SU-DHL-6 (cell line): ENCODE measurements at regions not wholly inside any gene's neighbourhood (a gene's known extent, or its start where the extent isn't known, plus 50 kb on each side); places are given as distances from the start of the nearest gene placed in this dataset.

Source experiments
- H2AFZ ChIP-seq: fragments of 200-600 bp; sonication (generic); 2 replicates; pipeline ENCODE4 v1.6.1; 2014; ENCODE audit warnings: low read depth, mild to moderate bottlenecking, moderate library complexity, mixed read lengths, antibody characterized with exemption, low read length; ENCODE audit not compliant: severe bottlenecking
- H3F3A ChIP-seq: fragments of 200-600 bp; shearing (Covaris generic); 2 replicates; pipeline ENCODE4 v1.6.0; 2016; ENCODE audit warnings: antibody characterized with exemption, mild to moderate bottlenecking; ENCODE audit not compliant: insufficient read depth
- H3K27ac ChIP-seq: fragments of 200-600 bp; sonication (generic); 2 replicates; pipeline ENCODE4 v1.5.1; 2016; ENCODE audit warnings: low read depth, mild to moderate bottlenecking, low read length, moderate library complexity, mixed read lengths
- H3K27me3 ChIP-seq: fragments of 200-600 bp; sonication (generic), shearing (Covaris generic); 2 replicates; pipeline ENCODE4 v1.6.0; 2014; ENCODE audit warnings: mild to moderate bottlenecking, low read length
- H3K36me3 ChIP-seq: fragments of 200-600 bp; sonication (generic); 2 replicates; pipeline ENCODE4 v1.6.1; 2014; ENCODE audit warnings: mild to moderate bottlenecking, low read length, mixed read lengths
- H3K4me2 ChIP-seq: fragments of 300-600, 200-600 bp; shearing (Covaris generic), sonication (generic); 2 replicates; pipeline ENCODE4 v1.6.0; 2014; ENCODE audit warnings: low read length, low read depth, mild to moderate bottlenecking; ENCODE audit not compliant: poor library complexity, severe bottlenecking
- H3K4me3 ChIP-seq: fragments of 200-600 bp; sonication (generic); 2 replicates; pipeline ENCODE4 v1.5.1; 2014; ENCODE audit warnings: antibody characterized with exemption, low read length, mild to moderate bottlenecking, mixed read lengths; ENCODE audit not compliant: insufficient read depth, poor library complexity, severe bottlenecking
- H3K79me2 ChIP-seq: fragments of 200-600 bp; sonication (generic); 2 replicates; pipeline ENCODE4 v1.6.1; 2014; ENCODE audit warnings: mild to moderate bottlenecking, low read length, moderate library complexity; ENCODE audit not compliant: insufficient read depth
- H3K9ac ChIP-seq: fragments of 200-600 bp; sonication (generic); 2 replicates; pipeline ENCODE4 v1.7.0; 2014; ENCODE audit warnings: mild to moderate bottlenecking, low read length
- H3K9me2 ChIP-seq: fragments of 200-600 bp; sonication (generic); replicated peaks from 2 replicates; pipeline ENCODE4 v1.6.1; 2014; ENCODE audit warnings: low read length; ENCODE audit not compliant: insufficient read depth
- H3K9me3 ChIP-seq: fragments of 200-600 bp; sonication (generic); 2 replicates; pipeline ENCODE4 v1.6.1; 2014; ENCODE audit warnings: low read length, mixed read lengths; ENCODE audit not compliant: insufficient read depth
- H4K20me1 ChIP-seq: fragments of 200-600 bp; sonication (generic); 2 replicates; pipeline ENCODE4 v1.6.1; 2014; ENCODE audit warnings: low read depth, mild to moderate bottlenecking, antibody characterized with exemption, low read length, moderate library complexity, mixed read lengths
- CTCF ChIP-seq: fragments of 200-600 bp; sonication (generic); IDR thresholded peaks from one replicate; pipeline ENCODE4 v1.5.1; 2017; ENCODE audit warnings: antibody characterized with exemption, mild to moderate bottlenecking, low read length, moderate library complexity; ENCODE audit not compliant: insufficient read depth, poor library complexity, severe bottlenecking
- EZH2phosphoT487 ChIP-seq: fragments of 200-600 bp; sonication (generic), shearing (Covaris generic); conservative IDR thresholded peaks from 2 replicates; pipeline ENCODE4 v1.6.1; 2018; ENCODE audit warnings: mild to moderate bottlenecking, antibody characterized with exemption, low read length, moderate library complexity, mixed read lengths

GRCh38 chr13:44045180-44045562 is 165.5 kb downstream of the LACC1 start:
- Histone ChIP-seq H3K4me2 (no peak overlapping the region), H4K20me1 (no peaks in the 10 kb centered on the region), H3K27ac (no peak overlapping the region), H3K36me3 (no peaks in the 10 kb centered on the region), H3K27me3 (no peaks in the 10 kb centered on the region), H3K9me3 (no peaks in the 10 kb centered on the region), H3F3A (no peaks in the 10 kb centered on the region), H3K4me3 (no peak overlapping the region), H3K79me2 (no peaks in the 10 kb centered on the region), H3K9me2 (no peaks in the 10 kb centered on the region), H2AFZ (no peak overlapping the region), H3K9ac (no peak overlapping the region)
- TF ChIP-seq EZH2phosphoT487 (no peak), CTCF (no peak)

- no peak overlapping the region for H3K27ac ChIP-seq
- no peaks in the 10 kb centered on the region for H3K27me3 ChIP-seq
- no peaks in the 10 kb centered on the region for H3K9me3 ChIP-seq
- H4K20me1 ChIP-seq, result no peaks in the 10 kb centered on the region
- H3K9me2 ChIP-seq, result no peaks in the 10 kb centered on the region
- H3K36me3 ChIP-seq, result no peaks in the 10 kb centered on the region
- no peaks in the 10 kb centered on the region for H3F3A ChIP-seq
- H2AFZ ChIP-seq, result no peak overlapping the region
- H3K4me2 ChIP-seq, result no peak overlapping the region
- TF ChIP-seq CTCF (no peak), EZH2phosphoT487 (no peak)
- no peak overlapping the region for H3K4me3 ChIP-seq
- no peaks in the 10 kb centered on the region for H3K79me2 ChIP-seq
- no peak overlapping the region for H3K9ac ChIP-seq
These were observed 166.7 kb downstream of the LACC1 start for GRCh38 chr13:44046428-44046827.

- H3K9me3 ChIP-seq, result no peaks in the 10 kb centered on the region
- no peak overlapping the region for H3K27ac ChIP-seq
- no peaks in the 10 kb centered on the region for H4K20me1 ChIP-seq
- no peaks in the 10 kb centered on the region for H3F3A ChIP-seq
- no peak overlapping the region for H3K4me2 ChIP-seq
- H2AFZ ChIP-seq, result no peak overlapping the region
- H3K9ac ChIP-seq, result no peak overlapping the region
- no peak for TF ChIP-seq CTCF
- TF ChIP-seq EZH2phosphoT487, result no peak
- H3K27me3 ChIP-seq, result no peaks in the 10 kb centered on the region
- H3K79me2 ChIP-seq, result no peaks in the 10 kb centered on the region
- no peak overlapping the region for H3K4me3 ChIP-seq
- H3K9me2 ChIP-seq, result no peaks in the 10 kb centered on the region
- no peaks in the 10 kb centered on the region for H3K36me3 ChIP-seq
These were observed 168.6 kb downstream of the LACC1 start for GRCh38 chr13:44048326-44048725.
